MV-4-11 (cell line): ENCODE measurements at regions not wholly inside any gene's neighbourhood (a gene's known extent, or its start where the extent isn't known, plus 50 kb on each side); places are given as distances from the start of the nearest gene placed in this dataset.
A peak's percentile ranks its signal among the peaks of the same experiment; 100 is the strongest.

Experiments used
- DNase-seq: peaks from one replicate; lab custom pipeline; 2025; lab: John Stamatoyannopoulos, UW

- DNase-seq = no peak
Measured at GRCh38 chr4:60506061-60506460, 694.1 kb upstream of the ADGRL3 start.

GRCh38 chr4:60522265-60522664 lies 677.9 kb upstream of the ADGRL3 start:
- DNase-seq = no peak

- DNase-seq = no peak
Measured at GRCh38 chr4:60531776-60532379, 668.2 kb upstream of the ADGRL3 start.

- no peak for DNase-seq
Measured at GRCh38 chr4:60544981-60545380, 655.1 kb upstream of the ADGRL3 start.

GRCh38 chr4:60562334-60562733 lies 637.8 kb upstream of the ADGRL3 start:
- peak; percentile 21 for DNase-seq

- no peak for DNase-seq
Measured at GRCh38 chr4:60565558-60565957, 634.6 kb upstream of the ADGRL3 start.

- no peak for DNase-seq
Measured at GRCh38 chr4:60575336-60575735, 624.8 kb upstream of the ADGRL3 start.

- no peak for DNase-seq
Measured at GRCh38 chr4:60579335-60579734, 620.8 kb upstream of the ADGRL3 start.

- DNase-seq = no peak
Measured at GRCh38 chr4:60581919-60582536, 618.1 kb upstream of the ADGRL3 start.

GRCh38 chr4:60588556-60588955 lies 611.6 kb upstream of the ADGRL3 start:
- DNase-seq = no peak

GRCh38 chr4:60589425-60589824 lies 610.7 kb upstream of the ADGRL3 start:
- no peak for DNase-seq

GRCh38 chr4:60590116-60590515 lies 610.0 kb upstream of the ADGRL3 start:
- DNase-seq = no peak

- no peak for DNase-seq
Measured at GRCh38 chr4:60605646-60606354, 594.3 kb upstream of the ADGRL3 start.

GRCh38 chr4:60611762-60612496 lies 588.2 kb upstream of the ADGRL3 start:
- no peak for DNase-seq

- DNase-seq = no peak
Measured at GRCh38 chr4:60617731-60618130, 582.4 kb upstream of the ADGRL3 start.

GRCh38 chr4:60619531-60620305 lies 580.4 kb upstream of the ADGRL3 start:
- no peak for DNase-seq

GRCh38 chr4:60637976-60638375 lies 562.1 kb upstream of the ADGRL3 start:
- no peak for DNase-seq

- DNase-seq = no peak
Measured at GRCh38 chr4:60648774-60649173, 551.4 kb upstream of the ADGRL3 start.

- no peak for DNase-seq
Measured at GRCh38 chr4:60652933-60653332, 547.2 kb upstream of the ADGRL3 start.

- DNase-seq = peak; percentile 42
Measured at GRCh38 chr4:60655356-60655755, 544.8 kb upstream of the ADGRL3 start.

- DNase-seq = no peak
Measured at GRCh38 chr4:60656171-60656570, 544.0 kb upstream of the ADGRL3 start.

- DNase-seq = no peak
Measured at GRCh38 chr4:60657041-60657440, 543.1 kb upstream of the ADGRL3 start.
